ENCODE measurements at regions not wholly inside any gene's neighbourhood (a gene's known extent, or its start where the extent isn't known, plus 50 kb on each side); places are given as distances from the start of the nearest gene placed in this dataset.

- intact Hi-C loops (cut with DNase I) = no loop called here
- no peak for DNase-seq (ENCODE audit: missing footprints)
- ATAC-seq = no peak
These were observed 281.4 kb downstream of the RSL24D1 start for GRCh38 chr15:54915380-54915779.

- DNase-seq (ENCODE audit: missing footprints) (no peak), ATAC-seq (no peak)
- intact Hi-C loops (cut with DNase I) = no loop called here
These were observed 312.4 kb downstream of the RSL24D1 start for GRCh38 chr15:54884312-54884711.

GRCh38 chr15:54859982-54860381, 336.8 kb downstream of the RSL24D1 start:
- intact Hi-C loops (cut with DNase I) = no loop called here
- DNase-seq (ENCODE audit: missing footprints) = no peak
- ATAC-seq = no peak

GRCh38 chr15:54854667-54855066, 342.1 kb downstream of the RSL24D1 start:
- DNase-seq (ENCODE audit: missing footprints) (no peak), ATAC-seq (no peak)
- intact Hi-C loops (cut with DNase I) = no loop called here

GRCh38 chr15:54850101-54850500, 346.6 kb downstream of the RSL24D1 start:
- intact Hi-C loops (cut with DNase I) = no loop called here
- no peak for DNase-seq (ENCODE audit: missing footprints)

GRCh38 chr15:54843006-54843405, 353.7 kb downstream of the RSL24D1 start:
- ATAC-seq = no peak
- DNase-seq (ENCODE audit: missing footprints) = no peak
- intact Hi-C loops (cut with DNase I) = no loop called here

More at GRCh38 chr15:54850101-54850500, 346.6 kb downstream of the RSL24D1 start:
- no peak for ATAC-seq

GRCh38 chr15:54841701-54842305, 354.9 kb downstream of the RSL24D1 start:
- intact Hi-C loops (cut with DNase I) = no loop called here
- DNase-seq (ENCODE audit: missing footprints) (no peak), ATAC-seq (no peak)

- intact Hi-C loops (cut with DNase I) = no loop called here
- ATAC-seq = no peak
- no peak for DNase-seq (ENCODE audit: missing footprints)
These were observed 355.9 kb downstream of the RSL24D1 start for GRCh38 chr15:54840621-54841398.

GRCh38 chr15:54839379-54839778, 357.4 kb downstream of the RSL24D1 start:
- DNase-seq (ENCODE audit: missing footprints) = no peak
- no peak for ATAC-seq
- intact Hi-C loops (cut with DNase I) = no loop called here

- DNase-seq (ENCODE audit: missing footprints) = no peak
- ATAC-seq = no peak
- intact Hi-C loops (cut with DNase I) = no loop called here
These were observed 360.5 kb downstream of the RSL24D1 start for GRCh38 chr15:54836052-54836795.

GRCh38 chr15:54829821-54830220, 366.9 kb downstream of the RSL24D1 start:
- DNase-seq (ENCODE audit: missing footprints) = no peak
- ATAC-seq = no peak
- intact Hi-C loops (cut with DNase I) = no loop called here

- ATAC-seq (no peak), DNase-seq (ENCODE audit: missing footprints) (no peak)
- intact Hi-C loops (cut with DNase I) = no loop called here
These were observed 375.9 kb downstream of the RSL24D1 start for GRCh38 chr15:54820811-54821210.

- DNase-seq (ENCODE audit: missing footprints) (no peak), ATAC-seq (no peak)
These were observed 376.6 kb downstream of the RSL24D1 start for GRCh38 chr15:54820098-54820497.

GRCh38 chr15:54816401-54816800, 380.3 kb downstream of the RSL24D1 start:
- DNase-seq (ENCODE audit: missing footprints) = no peak
- ATAC-seq = no peak
- intact Hi-C loops (cut with DNase I) = no loop called here

More at GRCh38 chr15:54820098-54820497, 376.6 kb downstream of the RSL24D1 start:
- intact Hi-C loops (cut with DNase I) = no loop called here

GRCh38 chr15:54815556-54815955, 381.2 kb downstream of the RSL24D1 start:
- intact Hi-C loops (cut with DNase I) = no loop called here
- no peak for ATAC-seq

GRCh38 chr15:54812383-54812782, 384.4 kb downstream of the RSL24D1 start:
- intact Hi-C loops (cut with DNase I) = no loop called here
- DNase-seq (ENCODE audit: missing footprints) = no peak
- no peak for ATAC-seq

More at GRCh38 chr15:54815556-54815955, 381.2 kb downstream of the RSL24D1 start:
- no peak for DNase-seq (ENCODE audit: missing footprints)

GRCh38 chr15:54810496-54810895, 386.2 kb downstream of the RSL24D1 start:
- DNase-seq (ENCODE audit: missing footprints) (no peak), ATAC-seq (no peak)
- intact Hi-C loops (cut with DNase I) = no loop called here

- ATAC-seq (no peak), DNase-seq (ENCODE audit: missing footprints) (no peak)
- intact Hi-C loops (cut with DNase I) = no loop called here
These were observed 386.7 kb downstream of the RSL24D1 start for GRCh38 chr15:54810031-54810430.

GRCh38 chr15:54808321-54808720, 388.4 kb downstream of the RSL24D1 start:
- no peak for ATAC-seq
- no peak for DNase-seq (ENCODE audit: missing footprints)
- intact Hi-C loops (cut with DNase I) = no loop called here

- DNase-seq (ENCODE audit: missing footprints) = no peak
- intact Hi-C loops (cut with DNase I) = no loop called here
- ATAC-seq = no peak
These were observed 392.8 kb downstream of the RSL24D1 start for GRCh38 chr15:54803987-54804386.
